Peyer's patch (tissue), 4 donors: ENCODE measurements at regions not wholly inside any gene's neighbourhood (a gene's known extent, or its start where the extent isn't known, plus 50 kb on each side); places are given as distances from the start of the nearest gene placed in this dataset.

ENCODE experiments used
- POLR2A ChIP-seq, 2 donors: fragments of 450-650 bp; IDR thresholded peaks; one replicate each; pipeline ENCODE4 v1.5.1; 2017; ENCODE audit warnings: antibody characterized with exemption in 2 of 2, mild to moderate bottlenecking in 2 of 2, moderate library complexity in 2 of 2
- TF ChIP-seq, protein P1 (sequence below), 6 experiments: fragments of 450-650 bp in 4 of 6; fragments of 200-600 bp in 2 of 6; sonication (generic) in 1 of 6; IDR thresholded peaks; one replicate each; pipeline ENCODE4 v1.5.1; 2017 to 2019; ENCODE audit warnings: antibody characterized with exemption in 6 of 6, mild to moderate bottlenecking in 3 of 6, moderate library complexity in 1 of 6

DNA sequence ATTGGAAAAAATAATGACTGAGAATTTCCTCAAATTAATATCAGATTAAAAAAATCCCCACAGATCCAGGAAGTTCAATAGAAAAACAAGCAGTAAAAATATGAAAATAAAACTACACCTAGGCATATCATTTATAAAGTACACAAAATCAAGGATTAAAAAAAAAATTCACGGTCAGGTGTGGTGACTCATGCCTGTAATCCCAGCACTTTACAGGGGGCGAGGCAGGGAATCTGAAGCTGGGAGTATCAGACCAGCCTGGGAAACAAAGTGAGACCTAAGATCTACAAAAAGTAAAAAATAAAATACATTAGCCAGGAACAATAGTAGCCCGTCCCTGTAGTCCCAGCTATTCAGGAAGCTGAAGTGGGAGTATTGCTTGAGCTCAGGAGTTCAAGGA lies 778.3 kb upstream of the ALCAM start:
- TF ChIP-seq, protein P1, sequence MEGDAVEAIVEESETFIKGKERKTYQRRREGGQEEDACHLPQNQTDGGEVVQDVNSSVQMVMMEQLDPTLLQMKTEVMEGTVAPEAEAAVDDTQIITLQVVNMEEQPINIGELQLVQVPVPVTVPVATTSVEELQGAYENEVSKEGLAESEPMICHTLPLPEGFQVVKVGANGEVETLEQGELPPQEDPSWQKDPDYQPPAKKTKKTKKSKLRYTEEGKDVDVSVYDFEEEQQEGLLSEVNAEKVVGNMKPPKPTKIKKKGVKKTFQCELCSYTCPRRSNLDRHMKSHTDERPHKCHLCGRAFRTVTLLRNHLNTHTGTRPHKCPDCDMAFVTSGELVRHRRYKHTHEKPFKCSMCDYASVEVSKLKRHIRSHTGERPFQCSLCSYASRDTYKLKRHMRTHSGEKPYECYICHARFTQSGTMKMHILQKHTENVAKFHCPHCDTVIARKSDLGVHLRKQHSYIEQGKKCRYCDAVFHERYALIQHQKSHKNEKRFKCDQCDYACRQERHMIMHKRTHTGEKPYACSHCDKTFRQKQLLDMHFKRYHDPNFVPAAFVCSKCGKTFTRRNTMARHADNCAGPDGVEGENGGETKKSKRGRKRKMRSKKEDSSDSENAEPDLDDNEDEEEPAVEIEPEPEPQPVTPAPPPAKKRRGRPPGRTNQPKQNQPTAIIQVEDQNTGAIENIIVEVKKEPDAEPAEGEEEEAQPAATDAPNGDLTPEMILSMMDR (IDR thresholded peaks at IDR 0.05): no peak
- no peak for TF ChIP-seq POLR2A (IDR thresholded peaks at IDR 0.05)
